Tibial nerve (tissue), 4 donors: ENCODE measurements at regions not wholly inside any gene's neighbourhood (a gene's known extent, or its start where the extent isn't known, plus 50 kb on each side); places are given as distances from the start of the nearest gene placed in this dataset.

Source experiments
- EP300 ChIP-seq, 2 donors: sonication (generic); formaldehyde crosslinking; IDR thresholded peaks; one replicate each; pipeline ENCODE4 v1.6.1; 2017; ENCODE audit warnings: antibody characterized with exemption in 2 of 2, mild to moderate bottlenecking in 1 of 2
- POLR2A ChIP-seq, 2 donors: fragments of 450-650 bp; IDR thresholded peaks; one replicate each; pipeline ENCODE4 v1.6.1; 2017; ENCODE audit warnings: antibody characterized with exemption in 2 of 2, mild to moderate bottlenecking in 2 of 2, moderate library complexity in 2 of 2
- TF ChIP-seq, protein P1 (sequence below), 5 experiments: fragments of 200-600 bp in 3 of 5; fragments of 450-650 bp in 2 of 5; sonication (generic) in 3 of 5; IDR thresholded peaks; one replicate each; pipeline ENCODE4 v1.5.1; 2016 to 2019; ENCODE audit warnings: antibody characterized with exemption in 5 of 5, mild to moderate bottlenecking in 3 of 5, moderate library complexity in 2 of 5

DNA sequence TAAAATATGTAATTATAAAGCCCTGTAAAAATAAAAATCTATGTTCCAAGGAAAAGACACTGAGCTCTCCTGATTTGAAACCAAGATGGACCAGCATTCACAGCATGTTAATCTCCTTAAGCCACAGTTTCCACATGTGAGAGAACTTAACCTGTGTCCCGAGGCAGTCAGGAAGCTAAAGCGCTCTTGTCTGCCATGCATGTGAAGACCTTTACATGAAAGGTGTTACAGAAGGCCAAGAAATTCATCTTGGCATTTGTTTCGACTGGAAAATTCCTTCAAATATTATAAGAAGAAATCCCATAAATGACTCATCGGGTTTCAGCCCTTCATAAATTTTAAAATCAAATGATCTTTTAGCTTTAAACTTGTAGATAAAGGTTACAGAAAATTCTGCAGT lies 328.6 kb downstream of the CDH2 start:
- TF ChIP-seq, protein P1, sequence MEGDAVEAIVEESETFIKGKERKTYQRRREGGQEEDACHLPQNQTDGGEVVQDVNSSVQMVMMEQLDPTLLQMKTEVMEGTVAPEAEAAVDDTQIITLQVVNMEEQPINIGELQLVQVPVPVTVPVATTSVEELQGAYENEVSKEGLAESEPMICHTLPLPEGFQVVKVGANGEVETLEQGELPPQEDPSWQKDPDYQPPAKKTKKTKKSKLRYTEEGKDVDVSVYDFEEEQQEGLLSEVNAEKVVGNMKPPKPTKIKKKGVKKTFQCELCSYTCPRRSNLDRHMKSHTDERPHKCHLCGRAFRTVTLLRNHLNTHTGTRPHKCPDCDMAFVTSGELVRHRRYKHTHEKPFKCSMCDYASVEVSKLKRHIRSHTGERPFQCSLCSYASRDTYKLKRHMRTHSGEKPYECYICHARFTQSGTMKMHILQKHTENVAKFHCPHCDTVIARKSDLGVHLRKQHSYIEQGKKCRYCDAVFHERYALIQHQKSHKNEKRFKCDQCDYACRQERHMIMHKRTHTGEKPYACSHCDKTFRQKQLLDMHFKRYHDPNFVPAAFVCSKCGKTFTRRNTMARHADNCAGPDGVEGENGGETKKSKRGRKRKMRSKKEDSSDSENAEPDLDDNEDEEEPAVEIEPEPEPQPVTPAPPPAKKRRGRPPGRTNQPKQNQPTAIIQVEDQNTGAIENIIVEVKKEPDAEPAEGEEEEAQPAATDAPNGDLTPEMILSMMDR (IDR thresholded peaks at IDR 0.05): no peak
- no peak for TF ChIP-seq POLR2A (IDR thresholded peaks at IDR 0.05)
- TF ChIP-seq EP300 (IDR thresholded peaks at IDR 0.05): no peak
